WTC11 (cell line): ENCODE measurements at regions not wholly inside any gene's neighbourhood (a gene's known extent, or its start where the extent isn't known, plus 50 kb on each side); places are given as distances from the start of the nearest gene placed in this dataset.

Experiments used
- ATAC-seq: fragments of 200-7000 bp; cut with Tn5 transposase; 2 replicates; pipeline ENCODE4 v1.10.0; 2021; ENCODE audit warnings: mild to moderate bottlenecking, moderate library complexity
- CTCF ChIA-PET: fragments of 300-600 bp; sonication (Branson Sonifier 250); formaldehyde crosslinking; loops from one replicate; lab custom pipeline; 2021; ENCODE audit warnings: antibody characterized with exemption; lab: Charles Lee
- POLR2A ChIA-PET: fragments of 350-600 bp; sonication (Branson Sonifier 250); formaldehyde crosslinking; loops from one replicate; lab custom pipeline; 2021; ENCODE audit warnings: antibody characterized with exemption; lab: Charles Lee
- DNase-seq: peaks from one replicate; pipeline ENCODE4 v3.0.0; 2021; ENCODE audit warnings: low spot score
- H3K27ac Mint-ChIP-seq: 2 replicates; pipeline ENCODE4 v1.8.0; 2021; ENCODE audit warnings: mixed read lengths
- H3K27me3 Mint-ChIP-seq: 2 replicates; pipeline ENCODE4 v1.8.0; 2021; ENCODE audit warnings: low read depth, mild to moderate bottlenecking, moderate library complexity, mixed read lengths
- H3K36me3 Mint-ChIP-seq: 2 replicates; pipeline ENCODE4 v1.8.0; 2021; ENCODE audit warnings: mixed read lengths
- H3K4me1 Mint-ChIP-seq: 2 replicates; pipeline ENCODE4 v1.8.0; 2022; ENCODE audit warnings: mixed read lengths
- H3K4me3 Mint-ChIP-seq: 2 replicates; pipeline ENCODE4 v1.8.0; 2021; ENCODE audit warnings: mild to moderate bottlenecking, moderate library complexity, mixed read lengths
- H3K9me3 Mint-ChIP-seq: 2 replicates; pipeline ENCODE4 v1.8.0; 2021; ENCODE audit warnings: mixed read lengths
- CBFB ChIP-seq: sonication (generic); formaldehyde crosslinking; IDR thresholded peaks from 2 replicates; pipeline ENCODE4 v1.8.1; 2022; ENCODE audit warnings: mild to moderate bottlenecking, low read depth, missing genetic modification reagents
- ELF4 ChIP-seq: sonication (generic); formaldehyde crosslinking; IDR thresholded peaks from 2 replicates; pipeline ENCODE4 v1.8.1; 2022; ENCODE audit warnings: low read depth, mild to moderate bottlenecking, moderate library complexity, missing genetic modification reagents
- EMX1 ChIP-seq: fragments of 250-450 bp; sonication (Bioruptor Pico); IDR thresholded peaks from 2 replicates; pipeline ENCODE4 v1.8.0; 2021; ENCODE audit warnings: mild to moderate bottlenecking
- FOXP1 ChIP-seq: sonication (generic); formaldehyde crosslinking; IDR thresholded peaks from 2 replicates; pipeline ENCODE4 v1.8.0; 2022; ENCODE audit warnings: missing genetic modification reagents, mild to moderate bottlenecking, moderate library complexity, borderline replicate concordance
- GRHL2 ChIP-seq: fragments of 250-450 bp; sonication (Bioruptor Pico); IDR thresholded peaks from 2 replicates; pipeline ENCODE4 v1.8.0; 2022; ENCODE audit warnings: mild to moderate bottlenecking, moderate library complexity; ENCODE audit not compliant: insufficient replicate concordance, severe bottlenecking
- PRRX2 ChIP-seq: fragments of 250-450 bp; sonication (Bioruptor Pico); IDR thresholded peaks from 2 replicates; pipeline ENCODE4 v1.8.0; 2021; ENCODE audit warnings: mild to moderate bottlenecking
- ZNF138 ChIP-seq: sonication (generic); formaldehyde crosslinking; conservative IDR thresholded peaks from 2 replicates; pipeline ENCODE4 v1.8.1; 2022; ENCODE audit warnings: mild to moderate bottlenecking, moderate library complexity, missing genetic modification reagents
- ZNF219 ChIP-seq: sonication (generic); formaldehyde crosslinking; IDR thresholded peaks from 2 replicates; pipeline ENCODE4 v1.8.0; 2023; ENCODE audit warnings: missing genetic modification reagents, mild to moderate bottlenecking, borderline replicate concordance
- ZNF396 ChIP-seq: fragments of 250-450 bp; sonication (Bioruptor Pico); IDR thresholded peaks from 2 replicates; pipeline ENCODE4 v1.8.0; 2021; ENCODE audit warnings: mild to moderate bottlenecking, moderate library complexity, borderline replicate concordance
- ZNF671 ChIP-seq: fragments of 250-450 bp; sonication (Bioruptor Pico); IDR thresholded peaks from 2 replicates; pipeline ENCODE4 v1.8.0; 2021; ENCODE audit warnings: mild to moderate bottlenecking
- TF ChIP-seq, protein P1 (sequence below): sonication (generic); formaldehyde crosslinking; IDR thresholded peaks from 2 replicates; pipeline ENCODE4 v1.8.1; 2023; ENCODE audit warnings: mild to moderate bottlenecking, missing genetic modification reagents, moderate library complexity
- TF ChIP-seq, protein P2 (sequence below): fragments of 200-600 bp; IDR thresholded peaks from 2 replicates; pipeline ENCODE4 v1.8.0; 2022; ENCODE audit warnings: antibody characterized with exemption
- TF ChIP-seq, protein P3 (sequence below): fragments of 250-450 bp; sonication (Bioruptor Pico); IDR thresholded peaks from 2 replicates; pipeline ENCODE4 v2.1.2; 2022; ENCODE audit warnings: mild to moderate bottlenecking, moderate library complexity
- TF ChIP-seq, protein P4 (sequence below): sonication (generic); formaldehyde crosslinking; IDR thresholded peaks from 2 replicates; pipeline ENCODE4 v1.8.1; 2022; ENCODE audit warnings: mild to moderate bottlenecking, missing genetic modification reagents, moderate library complexity, borderline replicate concordance
- TF ChIP-seq, protein P5 (sequence below): fragments of 250-450 bp; sonication (Bioruptor Pico); IDR thresholded peaks from 2 replicates; pipeline ENCODE4 v1.9.0; 2021; ENCODE audit warnings: mild to moderate bottlenecking
- TF ChIP-seq, protein P6 (sequence below): sonication (generic); formaldehyde crosslinking; IDR thresholded peaks from 2 replicates; pipeline ENCODE4 v1.8.1; 2022; ENCODE audit warnings: missing genetic modification reagents, borderline replicate concordance
- TF ChIP-seq, protein P7 (sequence below): sonication (generic); formaldehyde crosslinking; IDR thresholded peaks from 2 replicates; pipeline ENCODE4 v1.8.1; 2023; ENCODE audit warnings: mild to moderate bottlenecking, missing genetic modification reagents, moderate library complexity
- TF ChIP-seq, protein P8 (sequence below): fragments of 250-450 bp; sonication (Bioruptor Pico); IDR thresholded peaks from 2 replicates; pipeline ENCODE4 v1.9.0; 2021; ENCODE audit warnings: moderate library complexity, mild to moderate bottlenecking, inconsistent platforms, borderline replicate concordance

DNA sequence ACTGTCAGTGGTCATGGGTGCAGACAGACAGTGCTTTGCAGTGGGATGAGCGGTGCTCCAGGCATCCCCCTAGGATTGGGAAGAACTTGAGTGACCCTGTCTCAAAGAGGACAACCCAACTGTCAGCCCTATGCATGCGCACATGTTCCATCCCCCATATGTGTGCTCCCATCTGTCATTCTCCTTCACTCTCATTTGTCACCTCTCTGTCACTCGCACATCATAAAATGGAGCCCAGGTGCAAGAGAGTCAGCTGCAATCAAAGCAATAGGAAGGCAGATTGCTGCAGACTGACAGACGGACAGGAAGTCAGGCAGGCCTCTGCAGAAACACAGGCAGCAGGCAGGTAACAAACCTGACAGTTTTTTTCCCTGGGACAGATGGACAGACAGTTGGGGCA, 101.8 kb upstream of the CCL1 start (continued):
- TF ChIP-seq, protein P1, sequence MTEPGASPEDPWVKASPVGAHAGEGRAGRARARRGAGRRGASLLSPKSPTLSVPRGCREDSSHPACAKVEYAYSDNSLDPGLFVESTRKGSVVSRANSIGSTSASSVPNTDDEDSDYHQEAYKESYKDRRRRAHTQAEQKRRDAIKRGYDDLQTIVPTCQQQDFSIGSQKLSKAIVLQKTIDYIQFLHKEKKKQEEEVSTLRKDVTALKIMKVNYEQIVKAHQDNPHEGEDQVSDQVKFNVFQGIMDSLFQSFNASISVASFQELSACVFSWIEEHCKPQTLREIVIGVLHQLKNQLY (CRISPR knock-in tag), result no peak
- TF ChIP-seq, protein P2, sequence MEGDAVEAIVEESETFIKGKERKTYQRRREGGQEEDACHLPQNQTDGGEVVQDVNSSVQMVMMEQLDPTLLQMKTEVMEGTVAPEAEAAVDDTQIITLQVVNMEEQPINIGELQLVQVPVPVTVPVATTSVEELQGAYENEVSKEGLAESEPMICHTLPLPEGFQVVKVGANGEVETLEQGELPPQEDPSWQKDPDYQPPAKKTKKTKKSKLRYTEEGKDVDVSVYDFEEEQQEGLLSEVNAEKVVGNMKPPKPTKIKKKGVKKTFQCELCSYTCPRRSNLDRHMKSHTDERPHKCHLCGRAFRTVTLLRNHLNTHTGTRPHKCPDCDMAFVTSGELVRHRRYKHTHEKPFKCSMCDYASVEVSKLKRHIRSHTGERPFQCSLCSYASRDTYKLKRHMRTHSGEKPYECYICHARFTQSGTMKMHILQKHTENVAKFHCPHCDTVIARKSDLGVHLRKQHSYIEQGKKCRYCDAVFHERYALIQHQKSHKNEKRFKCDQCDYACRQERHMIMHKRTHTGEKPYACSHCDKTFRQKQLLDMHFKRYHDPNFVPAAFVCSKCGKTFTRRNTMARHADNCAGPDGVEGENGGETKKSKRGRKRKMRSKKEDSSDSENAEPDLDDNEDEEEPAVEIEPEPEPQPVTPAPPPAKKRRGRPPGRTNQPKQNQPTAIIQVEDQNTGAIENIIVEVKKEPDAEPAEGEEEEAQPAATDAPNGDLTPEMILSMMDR, result no peak
- TF ChIP-seq PRRX2 (CRISPR knock-in tag) (no peak), ZNF396 (CRISPR knock-in tag) (no peak), ZNF138 (CRISPR knock-in tag) (no peak)
- TF ChIP-seq, protein P3, sequence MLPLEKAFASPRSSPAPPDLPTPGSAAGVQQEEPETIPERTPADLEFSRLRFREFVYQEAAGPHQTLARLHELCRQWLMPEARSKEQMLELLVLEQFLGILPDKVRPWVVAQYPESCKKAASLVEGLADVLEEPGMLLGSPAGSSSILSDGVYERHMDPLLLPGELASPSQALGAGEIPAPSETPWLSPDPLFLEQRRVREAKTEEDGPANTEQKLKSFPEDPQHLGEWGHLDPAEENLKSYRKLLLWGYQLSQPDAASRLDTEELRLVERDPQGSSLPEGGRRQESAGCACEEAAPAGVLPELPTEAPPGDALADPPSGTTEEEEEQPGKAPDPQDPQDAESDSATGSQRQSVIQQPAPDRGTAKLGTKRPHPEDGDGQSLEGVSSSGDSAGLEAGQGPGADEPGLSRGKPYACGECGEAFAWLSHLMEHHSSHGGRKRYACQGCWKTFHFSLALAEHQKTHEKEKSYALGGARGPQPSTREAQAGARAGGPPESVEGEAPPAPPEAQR, result no peak

DNA sequence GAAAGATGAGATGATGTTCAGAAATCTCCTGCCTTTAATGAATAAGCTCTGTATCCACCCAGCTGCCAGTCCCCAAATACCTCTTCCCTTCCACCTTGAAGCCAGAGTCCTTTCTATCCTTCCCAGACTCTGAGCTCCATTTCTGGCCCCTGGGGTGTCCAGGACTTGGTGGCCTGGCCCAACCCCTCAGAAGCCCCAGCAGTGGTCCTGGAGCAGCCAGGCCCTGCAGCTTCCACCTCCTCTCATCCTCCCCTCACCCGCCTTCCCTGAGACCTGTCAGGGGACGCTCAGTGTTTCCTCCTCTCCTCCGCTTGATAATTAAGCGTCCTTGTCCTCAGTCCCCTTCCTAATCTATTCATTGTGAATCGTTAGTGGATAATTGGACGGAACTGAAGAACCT, 95.2 kb upstream of the CCL1 start:
- H3K27ac Mint-ChIP-seq, result no peak overlapping the region
- H3K36me3 Mint-ChIP-seq, result no peaks in the 10 kb centered on the region
- H3K27me3 Mint-ChIP-seq, result peaks cover 8% of the 10 kb centered on the region
- H3K4me3 Mint-ChIP-seq, result no peak overlapping the region
- POLR2A ChIA-PET, result no interaction called here
- DNase-seq, result no peak
- no peaks in the 10 kb centered on the region for H3K9me3 Mint-ChIP-seq
- CTCF ChIA-PET, result interaction anchor here (0.6 to 1.0 kb wide), 3 partner anchors 20 to 97 kb away, joined by 3 to 4 read pairs (median 4); no protein-coding TSS in a partner anchor
- H3K4me1 Mint-ChIP-seq, result no peaks in the 10 kb centered on the region
- ATAC-seq, result no peak
- TF ChIP-seq, protein P4, sequence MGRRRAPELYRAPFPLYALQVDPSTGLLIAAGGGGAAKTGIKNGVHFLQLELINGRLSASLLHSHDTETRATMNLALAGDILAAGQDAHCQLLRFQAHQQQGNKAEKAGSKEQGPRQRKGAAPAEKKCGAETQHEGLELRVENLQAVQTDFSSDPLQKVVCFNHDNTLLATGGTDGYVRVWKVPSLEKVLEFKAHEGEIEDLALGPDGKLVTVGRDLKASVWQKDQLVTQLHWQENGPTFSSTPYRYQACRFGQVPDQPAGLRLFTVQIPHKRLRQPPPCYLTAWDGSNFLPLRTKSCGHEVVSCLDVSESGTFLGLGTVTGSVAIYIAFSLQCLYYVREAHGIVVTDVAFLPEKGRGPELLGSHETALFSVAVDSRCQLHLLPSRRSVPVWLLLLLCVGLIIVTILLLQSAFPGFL (CRISPR knock-in tag), result no peak
- no peak for TF ChIP-seq EMX1
- TF ChIP-seq, protein P5, sequence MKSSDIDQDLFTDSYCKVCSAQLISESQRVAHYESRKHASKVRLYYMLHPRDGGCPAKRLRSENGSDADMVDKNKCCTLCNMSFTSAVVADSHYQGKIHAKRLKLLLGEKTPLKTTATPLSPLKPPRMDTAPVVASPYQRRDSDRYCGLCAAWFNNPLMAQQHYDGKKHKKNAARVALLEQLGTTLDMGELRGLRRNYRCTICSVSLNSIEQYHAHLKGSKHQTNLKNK (CRISPR knock-in tag), result no peak
- no peak for TF ChIP-seq ZNF219 (CRISPR knock-in tag)
- TF ChIP-seq ZNF671 (CRISPR knock-in tag), result no peak
- TF ChIP-seq FOXP1, result no peak
- TF ChIP-seq, protein P6, sequence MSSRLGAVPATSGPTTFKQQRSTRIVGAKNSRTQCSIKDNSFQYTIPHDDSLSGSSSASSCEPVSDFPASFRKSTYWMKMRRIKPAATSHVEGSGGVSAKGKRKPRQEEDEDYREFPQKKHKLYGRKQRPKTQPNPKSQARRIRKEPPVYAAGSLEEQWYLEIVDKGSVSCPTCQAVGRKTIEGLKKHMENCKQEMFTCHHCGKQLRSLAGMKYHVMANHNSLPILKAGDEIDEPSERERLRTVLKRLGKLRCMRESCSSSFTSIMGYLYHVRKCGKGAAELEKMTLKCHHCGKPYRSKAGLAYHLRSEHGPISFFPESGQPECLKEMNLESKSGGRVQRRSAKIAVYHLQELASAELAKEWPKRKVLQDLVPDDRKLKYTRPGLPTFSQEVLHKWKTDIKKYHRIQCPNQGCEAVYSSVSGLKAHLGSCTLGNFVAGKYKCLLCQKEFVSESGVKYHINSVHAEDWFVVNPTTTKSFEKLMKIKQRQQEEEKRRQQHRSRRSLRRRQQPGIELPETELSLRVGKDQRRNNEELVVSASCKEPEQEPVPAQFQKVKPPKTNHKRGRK (CRISPR knock-in tag), result no peak
- TF ChIP-seq, protein P7, sequence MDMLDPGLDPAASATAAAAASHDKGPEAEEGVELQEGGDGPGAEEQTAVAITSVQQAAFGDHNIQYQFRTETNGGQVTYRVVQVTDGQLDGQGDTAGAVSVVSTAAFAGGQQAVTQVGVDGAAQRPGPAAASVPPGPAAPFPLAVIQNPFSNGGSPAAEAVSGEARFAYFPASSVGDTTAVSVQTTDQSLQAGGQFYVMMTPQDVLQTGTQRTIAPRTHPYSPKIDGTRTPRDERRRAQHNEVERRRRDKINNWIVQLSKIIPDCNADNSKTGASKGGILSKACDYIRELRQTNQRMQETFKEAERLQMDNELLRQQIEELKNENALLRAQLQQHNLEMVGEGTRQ, result no peak
- TF ChIP-seq ELF4 (CRISPR knock-in tag), result no peak
- TF ChIP-seq, protein P8, sequence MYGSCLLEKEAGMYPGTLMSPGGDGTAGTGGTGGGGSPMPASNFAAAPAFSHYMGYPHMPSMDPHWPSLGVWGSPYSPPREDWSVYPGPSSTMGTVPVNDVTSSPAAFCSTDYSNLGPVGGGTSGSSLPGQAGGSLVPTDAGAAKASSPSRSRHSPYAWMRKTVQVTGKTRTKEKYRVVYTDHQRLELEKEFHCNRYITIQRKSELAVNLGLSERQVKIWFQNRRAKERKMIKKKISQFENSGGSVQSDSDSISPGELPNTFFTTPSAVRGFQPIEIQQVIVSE (CRISPR knock-in tag), result no peak
- TF ChIP-seq GRHL2, result no peak
- no peak for TF ChIP-seq CBFB (CRISPR knock-in tag)
- TF ChIP-seq ZNF138 (CRISPR knock-in tag), result no peak
